ENCODE measurements at regions not wholly inside any gene's neighbourhood (a gene's known extent, or its start where the extent isn't known, plus 50 kb on each side); places are given as distances from the start of the nearest gene placed in this dataset.

- no peak for DNase-seq
- Histone ChIP-seq H3K4me3 (ENCODE audit: insufficient read depth, low read depth, low read length) (no peak overlapping the region), H3K36me3 (replicated peaks; ENCODE audit: control insufficient read depth, insufficient read depth, low read length) (no peaks in the 10 kb centered on the region), H3K27me3 (ENCODE audit: control insufficient read depth, insufficient read depth, low read length) (no peaks in the 10 kb centered on the region)
Measured at GRCh38 chr5:113869611-113870010, 356.1 kb downstream of the YTHDC2 start.

- Histone ChIP-seq H3K36me3 (replicated peaks; ENCODE audit: control insufficient read depth, insufficient read depth, low read length) (no peaks in the 10 kb centered on the region), H3K27me3 (ENCODE audit: control insufficient read depth, insufficient read depth, low read length) (no peaks in the 10 kb centered on the region), H3K4me3 (ENCODE audit: insufficient read depth, low read depth, low read length) (no peak overlapping the region)
- no peak for DNase-seq
Measured at GRCh38 chr5:113871972-113872371, 358.5 kb downstream of the YTHDC2 start.

GRCh38 chr5:113875096-113875495 is 361.6 kb downstream of the YTHDC2 start:
- H3K27me3 ChIP-seq (ENCODE audit: control insufficient read depth, insufficient read depth, low read length), result no peaks in the 10 kb centered on the region

GRCh38 chr5:113891491-113891890 is 378.0 kb downstream of the YTHDC2 start:
- H3K4me3 ChIP-seq (ENCODE audit: insufficient read depth, low read depth, low read length), result no peak overlapping the region
- H3K36me3 ChIP-seq (replicated peaks; ENCODE audit: control insufficient read depth, insufficient read depth, low read length), result no peaks in the 10 kb centered on the region
- H3K27me3 ChIP-seq (ENCODE audit: control insufficient read depth, insufficient read depth, low read length), result no peaks in the 10 kb centered on the region
- DNase-seq, result peak; percentile 33

More at GRCh38 chr5:113875096-113875495, 361.6 kb downstream of the YTHDC2 start:
- Histone ChIP-seq H3K36me3 (replicated peaks; ENCODE audit: control insufficient read depth, insufficient read depth, low read length) (no peaks in the 10 kb centered on the region), H3K4me3 (ENCODE audit: insufficient read depth, low read depth, low read length) (no peak overlapping the region)
- DNase-seq, result no peak

GRCh38 chr5:113896789-113897188 is 383.3 kb downstream of the YTHDC2 start:
- H3K36me3 ChIP-seq (replicated peaks; ENCODE audit: control insufficient read depth, insufficient read depth, low read length), result no peaks in the 10 kb centered on the region
- H3K4me3 ChIP-seq (ENCODE audit: insufficient read depth, low read depth, low read length), result no peak overlapping the region
- H3K27me3 ChIP-seq (ENCODE audit: control insufficient read depth, insufficient read depth, low read length), result no peaks in the 10 kb centered on the region
- DNase-seq, result no peak

- no peaks in the 10 kb centered on the region for H3K36me3 ChIP-seq (replicated peaks; ENCODE audit: control insufficient read depth, insufficient read depth, low read length)
- H3K27me3 ChIP-seq (ENCODE audit: control insufficient read depth, insufficient read depth, low read length), result no peaks in the 10 kb centered on the region
- DNase-seq, result no peak
- H3K4me3 ChIP-seq (ENCODE audit: insufficient read depth, low read depth, low read length), result no peak overlapping the region
Measured at GRCh38 chr5:113897748-113898147, 384.3 kb downstream of the YTHDC2 start.

- no peak overlapping the region for H3K4me3 ChIP-seq (ENCODE audit: insufficient read depth, low read depth, low read length)
- DNase-seq, result no peak
- H3K36me3 ChIP-seq (replicated peaks; ENCODE audit: control insufficient read depth, insufficient read depth, low read length), result no peaks in the 10 kb centered on the region
- no peaks in the 10 kb centered on the region for H3K27me3 ChIP-seq (ENCODE audit: control insufficient read depth, insufficient read depth, low read length)
Measured at GRCh38 chr5:113900141-113900540, 386.6 kb downstream of the YTHDC2 start.

- Histone ChIP-seq H3K36me3 (replicated peaks; ENCODE audit: control insufficient read depth, insufficient read depth, low read length) (no peaks in the 10 kb centered on the region), H3K27me3 (ENCODE audit: control insufficient read depth, insufficient read depth, low read length) (no peaks in the 10 kb centered on the region), H3K4me3 (ENCODE audit: insufficient read depth, low read depth, low read length) (no peak overlapping the region)
- DNase-seq, result no peak
Measured at GRCh38 chr5:113900816-113901215, 387.3 kb downstream of the YTHDC2 start.

GRCh38 chr5:113901718-113902117 is 388.2 kb downstream of the YTHDC2 start:
- DNase-seq, result no peak
- Histone ChIP-seq H3K36me3 (replicated peaks; ENCODE audit: control insufficient read depth, insufficient read depth, low read length) (no peaks in the 10 kb centered on the region), H3K27me3 (ENCODE audit: control insufficient read depth, insufficient read depth, low read length) (no peaks in the 10 kb centered on the region), H3K4me3 (ENCODE audit: insufficient read depth, low read depth, low read length) (no peak overlapping the region)

- no peaks in the 10 kb centered on the region for H3K36me3 ChIP-seq (replicated peaks; ENCODE audit: control insufficient read depth, insufficient read depth, low read length)
- no peak overlapping the region for H3K4me3 ChIP-seq (ENCODE audit: insufficient read depth, low read depth, low read length)
- no peaks in the 10 kb centered on the region for H3K27me3 ChIP-seq (ENCODE audit: control insufficient read depth, insufficient read depth, low read length)
- DNase-seq, result no peak
Measured at GRCh38 chr5:113902917-113903660, 389.6 kb downstream of the YTHDC2 start.

GRCh38 chr5:113909782-113910181 is 396.3 kb downstream of the YTHDC2 start:
- Histone ChIP-seq H3K4me3 (ENCODE audit: insufficient read depth, low read depth, low read length) (no peak overlapping the region), H3K27me3 (ENCODE audit: control insufficient read depth, insufficient read depth, low read length) (no peaks in the 10 kb centered on the region), H3K36me3 (replicated peaks; ENCODE audit: control insufficient read depth, insufficient read depth, low read length) (no peaks in the 10 kb centered on the region)
- no peak for DNase-seq

GRCh38 chr5:113917997-113918396 is 404.5 kb downstream of the YTHDC2 start:
- DNase-seq, result no peak
- no peaks in the 10 kb centered on the region for H3K36me3 ChIP-seq (replicated peaks; ENCODE audit: control insufficient read depth, insufficient read depth, low read length)
- H3K4me3 ChIP-seq (ENCODE audit: insufficient read depth, low read depth, low read length), result no peak overlapping the region
- no peaks in the 10 kb centered on the region for H3K27me3 ChIP-seq (ENCODE audit: control insufficient read depth, insufficient read depth, low read length)

- Histone ChIP-seq H3K36me3 (replicated peaks; ENCODE audit: control insufficient read depth, insufficient read depth, low read length) (no peaks in the 10 kb centered on the region), H3K4me3 (ENCODE audit: insufficient read depth, low read depth, low read length) (no peak overlapping the region), H3K27me3 (ENCODE audit: control insufficient read depth, insufficient read depth, low read length) (no peaks in the 10 kb centered on the region)
- DNase-seq, result no peak
Measured at GRCh38 chr5:113922343-113922742, 408.8 kb downstream of the YTHDC2 start.

- DNase-seq, result no peak
- H3K27me3 ChIP-seq (ENCODE audit: control insufficient read depth, insufficient read depth, low read length), result no peaks in the 10 kb centered on the region
- H3K4me3 ChIP-seq (ENCODE audit: insufficient read depth, low read depth, low read length), result no peak overlapping the region
- H3K36me3 ChIP-seq (replicated peaks; ENCODE audit: control insufficient read depth, insufficient read depth, low read length), result no peaks in the 10 kb centered on the region
Measured at GRCh38 chr5:113935453-113935852, 422.0 kb downstream of the YTHDC2 start.

GRCh38 chr5:113937301-113937700 is 423.8 kb downstream of the YTHDC2 start:
- no peaks in the 10 kb centered on the region for H3K27me3 ChIP-seq (ENCODE audit: control insufficient read depth, insufficient read depth, low read length)
- no peaks in the 10 kb centered on the region for H3K36me3 ChIP-seq (replicated peaks; ENCODE audit: control insufficient read depth, insufficient read depth, low read length)
- DNase-seq, result no peak
- H3K4me3 ChIP-seq (ENCODE audit: insufficient read depth, low read depth, low read length), result no peak overlapping the region

- no peak overlapping the region for H3K4me3 ChIP-seq (ENCODE audit: insufficient read depth, low read depth, low read length)
- H3K36me3 ChIP-seq (replicated peaks; ENCODE audit: control insufficient read depth, insufficient read depth, low read length), result no peaks in the 10 kb centered on the region
- DNase-seq, result no peak
- no peaks in the 10 kb centered on the region for H3K27me3 ChIP-seq (ENCODE audit: control insufficient read depth, insufficient read depth, low read length)
Measured at GRCh38 chr5:113939988-113940387, 421.9 kb upstream of the KCNN2 start.
